H1 (cell line): ENCODE measurements at regions not wholly inside any gene's neighbourhood (a gene's known extent, or its start where the extent isn't known, plus 50 kb on each side); places are given as distances from the start of the nearest gene placed in this dataset.

Experiments used
- CTCF ChIA-PET: fragments of 300-600 bp; sonication (Branson Sonifier 250); formaldehyde crosslinking; loops from one replicate; lab custom pipeline; 2021; ENCODE audit not compliant: partially characterized antibody; lab: Charles Lee
- POLR2A ChIA-PET: fragments of 300-600 bp; sonication (Branson Sonifier 250); formaldehyde crosslinking; loops from one replicate; lab custom pipeline; 2021; ENCODE audit warnings: inconsistent platforms; ENCODE audit not compliant: partially characterized antibody; lab: Charles Lee
- DNase-seq, 2 experiments: peaks; one replicate each; pipeline versions ENCODE4 v3.0.0 to v3.0.0-alpha.2; 2010 to 2022; ENCODE audit warnings: low spot score in 2 of 2, low read depth in 1 of 2, mixed read lengths in 1 of 2
- FAIRE-seq: peaks from 2 replicates; lab custom pipeline; 2011; peaks lifted over from hg19 to GRCh38; lab: Jason Lieb, UNC
- H2AFZ ChIP-seq: 2 replicates; pipeline ENCODE4 v1.8.1; 2012; ENCODE audit warnings: low read length, inconsistent platforms
- H2AK5ac ChIP-seq: 2 replicates; pipeline ENCODE4 v1.6.1; 2013; ENCODE audit warnings: low read depth, low read length
- H2BK120ac ChIP-seq: replicated peaks from 2 replicates; pipeline ENCODE3; 2013; ENCODE audit warnings: low read depth, low read length, inconsistent platforms
- H2BK12ac ChIP-seq: 2 replicates; pipeline ENCODE4 v1.6.1; 2013; ENCODE audit warnings: low read depth, low read length
- H2BK15ac ChIP-seq: 2 replicates; pipeline ENCODE4 v1.6.1; 2013; ENCODE audit warnings: low read length
- H2BK20ac ChIP-seq: 2 replicates; pipeline ENCODE4 v1.6.1; 2013; ENCODE audit warnings: low read length
- H2BK5ac ChIP-seq: 2 replicates; pipeline ENCODE4 v1.6.1; 2013; ENCODE audit warnings: low read depth, low read length
- H3K14ac ChIP-seq: 2 replicates; pipeline ENCODE4 v1.6.1; 2013; ENCODE audit warnings: inconsistent platforms; ENCODE audit not compliant: insufficient read length
- H3K18ac ChIP-seq: 2 replicates; pipeline ENCODE4 v1.6.1; 2013; ENCODE audit warnings: low read length; ENCODE audit errors: extremely low read depth
- H3K23ac ChIP-seq: 2 replicates; pipeline ENCODE4 v1.6.1; 2013; ENCODE audit warnings: inconsistent platforms; ENCODE audit not compliant: insufficient read length
- H3K23me2 ChIP-seq: 2 replicates; pipeline ENCODE4 v1.6.1; 2013; ENCODE audit warnings: low read depth, low read length
- H3K27ac ChIP-seq: 2 replicates; pipeline ENCODE4 v1.6.1; 2011; ENCODE audit warnings: low read depth, low read length, inconsistent platforms
- H3K27me3 ChIP-seq, 4 experiments: replicated peaks in 1 of 4; 1 replicate in 1 of 4; 2 replicates in 3 of 4; pipeline versions ENCODE4 v1.6.1 to v1.8.1; 2011 to 2013; ENCODE audit warnings: low read length in 3 of 4, mild to moderate bottlenecking in 3 of 4, inconsistent platforms in 2 of 4, mixed read lengths in 2 of 4, moderate library complexity in 1 of 4; ENCODE audit not compliant: control insufficient read depth in 3 of 4, insufficient read depth in 3 of 4; ENCODE audit errors: extremely low read depth in 1 of 4
- H3K36me3 ChIP-seq, 4 experiments: 2 replicates each; pipeline versions ENCODE4 v1.6.1 to v1.8.1; 2011 to 2013; ENCODE audit warnings: mild to moderate bottlenecking in 4 of 4, low read length in 3 of 4, moderate library complexity in 2 of 4, control low read depth in 1 of 4, inconsistent platforms in 1 of 4; ENCODE audit not compliant: insufficient read depth in 4 of 4, control insufficient read depth in 2 of 4
- H3K4ac ChIP-seq: replicated peaks from 2 replicates; pipeline ENCODE3; 2013; ENCODE audit warnings: low read length, low read depth, mixed read lengths, inconsistent platforms; ENCODE audit not compliant: insufficient read length
- H3K4me1 ChIP-seq, 4 experiments: replicated peaks in 1 of 4; 1 replicate in 1 of 4; 2 replicates in 3 of 4; pipeline versions ENCODE4 v1.6.1 to v1.8.1; 2011 to 2013; ENCODE audit warnings: low read length in 3 of 4, inconsistent platforms in 2 of 4, mixed read lengths in 1 of 4; ENCODE audit not compliant: insufficient read depth in 4 of 4, control insufficient read depth in 3 of 4
- H3K4me2 ChIP-seq, 2 experiments: 2 replicates each; pipeline versions ENCODE4 v1.6.1 to v1.8.1; 2011 to 2013; ENCODE audit warnings: low read depth in 2 of 2, low read length in 2 of 2, control low read depth in 1 of 2, inconsistent platforms in 1 of 2, mild to moderate bottlenecking in 1 of 2; ENCODE audit not compliant: insufficient read depth in 1 of 2
- H3K4me3 ChIP-seq, 4 experiments: fragments of 200-600, 300-600 bp in 1 of 4; sonication (generic), shearing (Covaris generic), sonication (Bioruptor Twin) in 1 of 4; 2 replicates each; pipeline versions ENCODE4 v1.5.1 to v1.8.1; 2011 to 2016; ENCODE audit warnings: low read length in 4 of 4, low read depth in 3 of 4, control low read depth in 2 of 4, inconsistent platforms in 2 of 4, mild to moderate bottlenecking in 2 of 4, mixed read lengths in 1 of 4, moderate library complexity in 1 of 4; ENCODE audit not compliant: insufficient read depth in 2 of 4; ENCODE audit errors: extremely low read depth in 1 of 4
- H3K56ac ChIP-seq: replicated peaks from 2 replicates; pipeline ENCODE3; 2013; ENCODE audit warnings: low read depth, mild to moderate bottlenecking, mixed read lengths, low read length, inconsistent platforms; ENCODE audit not compliant: insufficient read length
- H3K79me1 ChIP-seq: 2 replicates; pipeline ENCODE4 v1.6.1; 2013; ENCODE audit warnings: low read depth, low read length, control low read depth
- H3K79me2 ChIP-seq, 2 experiments: 2 replicates each; pipeline versions ENCODE4 v1.6.1 to v1.8.1; 2012 to 2013; ENCODE audit warnings: low read length in 2 of 2, mild to moderate bottlenecking in 2 of 2, inconsistent platforms in 1 of 2; ENCODE audit not compliant: insufficient read depth in 2 of 2, control insufficient read depth in 1 of 2
- H3K9ac ChIP-seq, 4 experiments: replicated peaks in 1 of 4; 1 replicate in 1 of 4; 2 replicates in 3 of 4; pipeline versions ENCODE4 v1.6.1 to v1.8.1; 2011 to 2013; ENCODE audit warnings: low read depth in 3 of 4, low read length in 3 of 4, control low read depth in 2 of 4, mild to moderate bottlenecking in 2 of 4, moderate library complexity in 2 of 4, inconsistent platforms in 1 of 4; ENCODE audit errors: extremely low read depth in 1 of 4
- H3K9me3 ChIP-seq, 2 experiments: 2 replicates each; pipeline versions ENCODE4 v1.6.1 to v1.8.1; 2012 to 2013; ENCODE audit warnings: mild to moderate bottlenecking in 2 of 2, moderate library complexity in 2 of 2, control low read depth in 1 of 2, inconsistent platforms in 1 of 2, low read depth in 1 of 2, low read length in 1 of 2, mixed read lengths in 1 of 2; ENCODE audit not compliant: insufficient read depth in 2 of 2
- H4K20me1 ChIP-seq, 2 experiments: replicated peaks in 1 of 2; 2 replicates each; pipeline versions ENCODE3 to v1.8.1; 2011 to 2013; ENCODE audit warnings: inconsistent platforms in 2 of 2, low read length in 2 of 2, mild to moderate bottlenecking in 1 of 2; ENCODE audit not compliant: insufficient read depth in 2 of 2, control insufficient read depth in 1 of 2
- H4K5ac ChIP-seq: 2 replicates; pipeline ENCODE4 v1.6.1; 2013; ENCODE audit warnings: low read length, low read depth, mixed read lengths, inconsistent platforms; ENCODE audit not compliant: insufficient read length
- H4K8ac ChIP-seq: 2 replicates; pipeline ENCODE4 v1.8.0; 2013; ENCODE audit warnings: mild to moderate bottlenecking, moderate library complexity, low read length, inconsistent platforms; ENCODE audit not compliant: insufficient read depth; ENCODE audit errors: extremely low read depth
- H4K91ac ChIP-seq: replicated peaks from 2 replicates; pipeline ENCODE3; 2013; ENCODE audit warnings: low read length, mixed read lengths, inconsistent platforms; ENCODE audit not compliant: insufficient read length
- CHD2 ChIP-seq: IDR thresholded peaks from 2 replicates; pipeline ENCODE4 v1.6.1; 2012; ENCODE audit warnings: low read length, improper control_type of control experiment
- GABPA ChIP-seq: IDR thresholded peaks from 2 replicates; pipeline ENCODE4 v1.6.1; 2011; ENCODE audit warnings: mild to moderate bottlenecking, low read length, moderate library complexity, borderline replicate concordance; ENCODE audit not compliant: insufficient read depth
- KDM1A ChIP-seq: fragments of 200-600, 300-600 bp; sonication (generic); IDR thresholded peaks from 2 replicates; pipeline ENCODE4 v1.7.1; 2016; ENCODE audit warnings: mild to moderate bottlenecking, low read length, borderline replicate concordance
- NANOG ChIP-seq: IDR thresholded peaks from 2 replicates; pipeline ENCODE4 v1.6.1; 2011; ENCODE audit warnings: low read length, low read depth, mild to moderate bottlenecking, inconsistent platforms; ENCODE audit not compliant: insufficient read depth, poor library complexity, severe bottlenecking
- PHF8 ChIP-seq: fragments of 200-600 bp; sonication (generic); conservative IDR thresholded peaks from 2 replicates; pipeline ENCODE4 v1.7.1; 2012; ENCODE audit warnings: low read depth, mild to moderate bottlenecking, inconsistent platforms, low read length, moderate library complexity
- POLR2A ChIP-seq, 2 experiments: IDR thresholded peaks; 1 replicate in 1 of 2; 2 replicates in 1 of 2; pipeline ENCODE4 v1.6.1; 2011; ENCODE audit warnings: low read depth in 2 of 2, low read length in 2 of 2, mild to moderate bottlenecking in 2 of 2; ENCODE audit errors: control extremely low read depth in 1 of 2
- POLR2AphosphoS5 ChIP-seq: IDR thresholded peaks from 2 replicates; pipeline ENCODE4 v1.6.1; 2011; ENCODE audit warnings: low read depth, low read length
- TAF7 ChIP-seq: optimal IDR thresholded peaks from 2 replicates; pipeline ENCODE3; 2011; ENCODE audit warnings: low read depth, mild to moderate bottlenecking, inconsistent platforms, low read length, moderate library complexity, borderline replicate concordance
- WGBS, 2 experiments: shearing (Covaris generic) in 1 of 2; methylation state at CpG; one replicate each; pipeline versions ENCODE4 v1.1.6 to v1.1.7; 2013 to 2015; ENCODE audit warnings: low lambda C conversion rate in 2 of 2, mixed read lengths in 2 of 2, inconsistent platforms in 1 of 2, low coverage in 1 of 2, missing lambda C conversion rate in 1 of 2; ENCODE audit not compliant: insufficient replicate concordance in 2 of 2, insufficient coverage in 1 of 2, insufficient read length in 1 of 2; ENCODE audit errors: extremely low coverage in 1 of 2, missing lambda C conversion rate in 1 of 2; 5-methylcytosine and 5-hydroxymethylcytosine counted together

- Histone ChIP-seq H2BK20ac (no peak overlapping the region), H2AK5ac (no peak overlapping the region), H2BK5ac (no peak overlapping the region), H4K20me1 (no peaks in the 10 kb centered on the region), H3K23me2 (no peaks in the 10 kb centered on the region; the same call in 1 of the 2 replicates), H4K91ac (no peak overlapping the region), H3K18ac (no peak overlapping the region), H3K36me3 (no peaks in the 10 kb centered on the region), H3K4me3 (no peak overlapping the region), H3K56ac (no peak overlapping the region), H4K8ac (no peak overlapping the region), H3K9ac (no peak overlapping the region), H3K27ac (no peak overlapping the region), H3K27me3 (no peaks in the 10 kb centered on the region), H3K79me2 (no peaks in the 10 kb centered on the region), H3K4me1 (peaks cover 0 to 5% (median 0%) of the 10 kb centered on the region in 4 experiments; a peak in 1 of 7 replicates), H3K14ac (no peak overlapping the region), H3K4me2 (no peak overlapping the region), H3K79me1 (no peaks in the 10 kb centered on the region), H3K23ac (no peak overlapping the region), H2BK12ac (no peak overlapping the region), H3K4ac (no peak overlapping the region), H3K9me3 (no peaks in the 10 kb centered on the region), H2BK15ac (no peak overlapping the region), H2BK120ac (no peak overlapping the region), H2AFZ (no peak overlapping the region), H4K5ac (no peak overlapping the region)
- 86% methylated on average over 3 of the region's 3 CpGs; no CpG with 5 or more reads in 1 of the 2 experiments for WGBS, 2 experiments
- no peak for FAIRE-seq
- CTCF ChIA-PET = interaction anchor here (0.6 to 8.6 kb wide), 9 partner anchors 12 to 502 kb away, joined by 3 to 60 read pairs (median 3); partner anchors contain the start of gene TFAP2C
- no peak for TF ChIP-seq POLR2A (IDR thresholded peaks at IDR 0.05; ENCODE audit: control extremely low read depth in 1 of 2, low read depth in 2 of 2, low read length in 2 of 2)
- no peak for TF ChIP-seq PHF8
- no peak for TF ChIP-seq GABPA
- no peak for TF ChIP-seq TAF7
- TF ChIP-seq NANOG = no peak
- TF ChIP-seq POLR2AphosphoS5 = no peak
- TF ChIP-seq KDM1A = no peak
- no peak for TF ChIP-seq CHD2
- DNase-seq = no peak
- POLR2A ChIA-PET = no interaction called here
Measured at GRCh38 chr20:57008217-57008616, 258.2 kb downstream of the BMP7 start.
